Peyer's patch (tissue), 4 donors: ENCODE measurements at regions not wholly inside any gene's neighbourhood (a gene's known extent, or its start where the extent isn't known, plus 50 kb on each side); places are given as distances from the start of the nearest gene placed in this dataset.

Experiments
- DNase-seq, 3 donors: peaks; one replicate each; pipeline ENCODE4 v3.0.0-alpha.2; 2017 to 2019
- H3K27ac ChIP-seq, 4 donors: fragments of 200-600 bp; sonication (generic); one replicate each; pipeline ENCODE4 v1.5.1; 2016 to 2019
- H3K27me3 ChIP-seq, 2 donors: fragments of 200-600 bp; sonication (generic); one replicate each; pipeline ENCODE4 v1.5.1; 2019
- H3K36me3 ChIP-seq, 3 donors: fragments of 200-600 bp; sonication (generic); one replicate each; pipeline ENCODE4 v1.5.1; 2016 to 2019
- H3K4me1 ChIP-seq, 4 donors: fragments of 200-600 bp; sonication (generic); one replicate each; pipeline ENCODE4 v1.5.1; 2016 to 2019
- H3K4me3 ChIP-seq, 4 donors: fragments of 200-600 bp; sonication (generic); 1 replicate in 3 of 4; 2 replicates in 1 of 4; pipeline ENCODE4 v1.5.1; 2016 to 2019; ENCODE audit warnings: mild to moderate bottlenecking in 1 of 4
- H3K9me3 ChIP-seq, 4 donors: fragments of 200-600 bp; sonication (generic); one replicate each; pipeline ENCODE4 v1.5.1; 2016 to 2019; ENCODE audit warnings: mild to moderate bottlenecking in 1 of 4
- CTCF ChIP-seq, 6 experiments: fragments of 450-650 bp in 4 of 6; fragments of 200-600 bp in 2 of 6; sonication (generic) in 1 of 6; IDR thresholded peaks; one replicate each; pipeline ENCODE4 v1.5.1; 2017 to 2019; ENCODE audit warnings: antibody characterized with exemption in 6 of 6, mild to moderate bottlenecking in 3 of 6, moderate library complexity in 1 of 6
- POLR2A ChIP-seq, 2 donors: fragments of 450-650 bp; IDR thresholded peaks; one replicate each; pipeline ENCODE4 v1.5.1; 2017; ENCODE audit warnings: antibody characterized with exemption in 2 of 2, mild to moderate bottlenecking in 2 of 2, moderate library complexity in 2 of 2

- H3K36me3 ChIP-seq, result no peaks in the 10 kb centered on the region
- H3K9me3 ChIP-seq, result peaks cover 0 to 2% (median 0%) of the 10 kb centered on the region in 4 donors
- H3K27me3 ChIP-seq, result no peaks in the 10 kb centered on the region
- no peak for DNase-seq
- no peak overlapping the region for H3K27ac ChIP-seq
- H3K4me3 ChIP-seq, result no peak overlapping the region
- no peaks in the 10 kb centered on the region for H3K4me1 ChIP-seq
- TF ChIP-seq CTCF (IDR thresholded peaks at IDR 0.05), result no peak
- TF ChIP-seq POLR2A (IDR thresholded peaks at IDR 0.05), result no peak
Measured at GRCh38 chr2:217064234-217065011, 204.6 kb upstream of the TNP1 start.

- Histone ChIP-seq H3K4me1 (no peaks in the 10 kb centered on the region), H3K27ac (no peak overlapping the region), H3K9me3 (no peaks in the 10 kb centered on the region), H3K36me3 (no peaks in the 10 kb centered on the region), H3K4me3 (no peak overlapping the region), H3K27me3 (no peaks in the 10 kb centered on the region)
- TF ChIP-seq CTCF (IDR thresholded peaks at IDR 0.05) (no peak), POLR2A (IDR thresholded peaks at IDR 0.05) (no peak)
- DNase-seq, result no peak
Measured at GRCh38 chr2:217063238-217063755, 203.4 kb upstream of the TNP1 start.

- H3K4me1 ChIP-seq, result no peaks in the 10 kb centered on the region
- H3K36me3 ChIP-seq, result no peaks in the 10 kb centered on the region
- TF ChIP-seq CTCF (IDR thresholded peaks at IDR 0.05) (no peak), POLR2A (IDR thresholded peaks at IDR 0.05) (no peak)
- no peak for DNase-seq
- H3K9me3 ChIP-seq, result no peaks in the 10 kb centered on the region
- no peaks in the 10 kb centered on the region for H3K27me3 ChIP-seq
- H3K4me3 ChIP-seq, result no peak overlapping the region
- H3K27ac ChIP-seq, result no peak overlapping the region
Measured at GRCh38 chr2:217062768-217063167, 202.9 kb upstream of the TNP1 start.

GRCh38 chr2:217061916-217062505 is 202.1 kb upstream of the TNP1 start:
- Histone ChIP-seq H3K9me3 (no peaks in the 10 kb centered on the region), H3K27me3 (no peaks in the 10 kb centered on the region), H3K36me3 (no peaks in the 10 kb centered on the region), H3K4me3 (no peak overlapping the region), H3K27ac (no peak overlapping the region), H3K4me1 (no peaks in the 10 kb centered on the region)
- no peak for DNase-seq
- TF ChIP-seq POLR2A (IDR thresholded peaks at IDR 0.05) (no peak), CTCF (IDR thresholded peaks at IDR 0.05) (no peak)

- no peak for DNase-seq
- Histone ChIP-seq H3K4me3 (no peak overlapping the region), H3K9me3 (no peaks in the 10 kb centered on the region), H3K36me3 (no peaks in the 10 kb centered on the region), H3K27ac (no peak overlapping the region), H3K4me1 (no peaks in the 10 kb centered on the region), H3K27me3 (no peaks in the 10 kb centered on the region)
- TF ChIP-seq POLR2A (IDR thresholded peaks at IDR 0.05) (no peak), CTCF (IDR thresholded peaks at IDR 0.05) (no peak)
Measured at GRCh38 chr2:217060951-217061547, 201.2 kb upstream of the TNP1 start.
